HEK293T (cell line): ENCODE measurements at regions not wholly inside any gene's neighbourhood (a gene's known extent, or its start where the extent isn't known, plus 50 kb on each side); places are given as distances from the start of the nearest gene placed in this dataset.

Experiments used
- ARNT ChIP-seq: fragments of 450-650 bp; IDR thresholded peaks from 2 replicates; pipeline ENCODE4 v1.6.1; 2017; ENCODE audit warnings: mild to moderate bottlenecking
- BHLHE40 ChIP-seq: fragments of 450-650 bp; IDR thresholded peaks from 2 replicates; pipeline ENCODE4 v1.6.1; 2016; ENCODE audit warnings: mild to moderate bottlenecking, moderate library complexity, borderline replicate concordance
- CTBP1 ChIP-seq: fragments of 450-650 bp; IDR thresholded peaks from 2 replicates; pipeline ENCODE4 v1.6.1; 2016; ENCODE audit warnings: borderline replicate concordance
- FOXA1 ChIP-seq: fragments of 450-650 bp; IDR thresholded peaks from 2 replicates; pipeline ENCODE4 v1.6.1; 2016; ENCODE audit warnings: mild to moderate bottlenecking
- FOXK2 ChIP-seq: fragments of 450-650 bp; IDR thresholded peaks from 2 replicates; pipeline ENCODE4 v1.6.1; 2016; ENCODE audit warnings: mild to moderate bottlenecking
- FOXM1 ChIP-seq: fragments of 450-650 bp; IDR thresholded peaks from 2 replicates; pipeline ENCODE4 v1.6.1; 2017; ENCODE audit warnings: mild to moderate bottlenecking, borderline replicate concordance
- L3MBTL2 ChIP-seq: fragments of 450-650 bp; conservative IDR thresholded peaks from 2 replicates; pipeline ENCODE4 v1.6.1; 2016; ENCODE audit warnings: mild to moderate bottlenecking
- NFRKB ChIP-seq: fragments of 450-650 bp; IDR thresholded peaks from 2 replicates; pipeline ENCODE4 v1.6.1; 2016; ENCODE audit warnings: mild to moderate bottlenecking, moderate library complexity
- SP1 ChIP-seq: fragments of 450-650 bp; IDR thresholded peaks from 2 replicates; pipeline ENCODE4 v1.6.1; 2017
- SUZ12 ChIP-seq: fragments of 450-650 bp; IDR thresholded peaks from 2 replicates; pipeline ENCODE4 v1.6.1; 2016; ENCODE audit warnings: mild to moderate bottlenecking
- TARDBP ChIP-seq: fragments of 450-650 bp; IDR thresholded peaks from 2 replicates; pipeline ENCODE4 v1.6.1; 2016
- ZNF384 ChIP-seq: fragments of 450-650 bp; IDR thresholded peaks from 2 replicates; pipeline ENCODE4 v1.6.1; 2016
- TF ChIP-seq, protein P1 (sequence below): fragments of 450-650 bp; IDR thresholded peaks from 2 replicates; pipeline ENCODE4 v1.6.1; 2016

DNA sequence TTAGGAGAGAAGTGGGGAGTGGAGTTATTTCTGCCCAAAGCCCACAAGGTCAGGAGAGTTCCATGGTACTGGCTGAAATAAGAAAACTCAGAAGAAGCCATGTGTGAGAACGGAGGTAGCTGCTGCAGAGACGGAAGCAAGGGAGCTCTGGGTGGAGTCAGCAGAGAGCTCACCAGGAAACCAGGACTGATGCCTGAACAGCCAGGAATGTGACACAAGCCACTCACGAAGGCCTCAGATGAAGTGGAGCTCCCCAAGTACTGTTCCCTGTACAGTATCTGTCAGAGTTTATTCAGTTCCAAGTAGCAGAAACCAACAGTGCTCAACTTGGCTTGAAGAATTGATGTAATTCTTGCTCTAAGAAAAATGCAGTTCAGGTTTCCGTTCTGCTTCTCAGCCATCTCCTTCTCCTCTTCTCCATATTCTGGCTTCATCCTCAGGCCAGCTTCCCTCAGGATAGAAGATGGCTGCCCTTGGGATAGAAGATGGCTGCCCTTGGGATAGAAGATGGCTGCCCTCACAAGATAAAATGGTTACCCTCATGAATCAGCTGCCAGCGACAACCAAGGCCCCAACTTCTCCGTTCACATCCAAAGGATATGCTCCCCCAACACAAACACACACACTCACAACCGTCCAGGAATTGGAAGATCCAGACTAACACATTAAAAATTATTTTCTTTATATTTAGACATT lies 117.4 kb upstream of the SH3BP4 start:
- no peak for TF ChIP-seq TARDBP
- no peak for TF ChIP-seq NFRKB
- no peak for TF ChIP-seq FOXA1
- TF ChIP-seq FOXM1: no peak
- TF ChIP-seq ZNF384: no peak
- TF ChIP-seq, protein P1, sequence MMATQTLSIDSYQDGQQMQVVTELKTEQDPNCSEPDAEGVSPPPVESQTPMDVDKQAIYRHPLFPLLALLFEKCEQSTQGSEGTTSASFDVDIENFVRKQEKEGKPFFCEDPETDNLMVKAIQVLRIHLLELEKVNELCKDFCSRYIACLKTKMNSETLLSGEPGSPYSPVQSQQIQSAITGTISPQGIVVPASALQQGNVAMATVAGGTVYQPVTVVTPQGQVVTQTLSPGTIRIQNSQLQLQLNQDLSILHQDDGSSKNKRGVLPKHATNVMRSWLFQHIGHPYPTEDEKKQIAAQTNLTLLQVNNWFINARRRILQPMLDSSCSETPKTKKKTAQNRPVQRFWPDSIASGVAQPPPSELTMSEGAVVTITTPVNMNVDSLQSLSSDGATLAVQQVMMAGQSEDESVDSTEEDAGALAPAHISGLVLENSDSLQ: no peak
- no peak for TF ChIP-seq SP1
- TF ChIP-seq CTBP1: no peak
- no peak for TF ChIP-seq ARNT
- no peak for TF ChIP-seq SUZ12
- no peak for TF ChIP-seq BHLHE40
- no peak for TF ChIP-seq FOXK2
- TF ChIP-seq L3MBTL2: no peak
